ENCODE measurements at regions not wholly inside any gene's neighbourhood (a gene's known extent, or its start where the extent isn't known, plus 50 kb on each side); places are given as distances from the start of the nearest gene placed in this dataset.
A peak's percentile ranks its signal among the peaks of the same experiment; 100 is the strongest.

DNA sequence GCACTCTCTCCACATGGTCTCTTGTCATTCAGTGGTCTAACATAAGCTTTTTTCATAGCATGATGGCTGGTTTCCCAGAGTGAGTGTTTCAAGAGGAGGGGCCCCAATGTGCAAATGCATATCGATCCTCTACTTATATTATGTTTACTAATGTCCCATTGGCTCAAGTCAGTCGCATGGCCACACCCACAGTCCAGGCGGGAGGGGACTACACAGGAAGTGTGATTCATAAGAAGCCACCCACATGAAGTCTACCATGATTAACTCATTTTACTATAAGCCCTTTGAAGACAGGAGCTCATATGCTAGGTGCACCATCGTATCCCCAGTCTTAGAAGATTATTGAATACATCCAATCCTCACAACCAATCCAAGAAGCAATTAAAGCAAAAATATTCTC is 89.5 kb upstream of the ISX start:
- no peak for TF ChIP-seq CTCF (IDR thresholded peaks at IDR 0.05; ENCODE audit: low read depth, low read length)
- TF ChIP-seq MYC (IDR thresholded peaks at IDR 0.05; ENCODE audit: low read depth, low read length): no peak
- TF ChIP-seq POLR2A (IDR thresholded peaks at IDR 0.05; ENCODE audit: extremely low read depth, insufficient read length): no peak
- TF ChIP-seq, protein P1, sequence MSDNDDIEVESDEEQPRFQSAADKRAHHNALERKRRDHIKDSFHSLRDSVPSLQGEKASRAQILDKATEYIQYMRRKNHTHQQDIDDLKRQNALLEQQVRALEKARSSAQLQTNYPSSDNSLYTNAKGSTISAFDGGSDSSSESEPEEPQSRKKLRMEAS (IDR thresholded peaks at IDR 0.05; ENCODE audit: low read depth, low read length): no peak
- H3K4me3 ChIP-seq (ENCODE audit: low read depth, low read length): no peak overlapping the region
- peak; percentile 3 for DNase-seq (ENCODE audit: low read depth)

DNA sequence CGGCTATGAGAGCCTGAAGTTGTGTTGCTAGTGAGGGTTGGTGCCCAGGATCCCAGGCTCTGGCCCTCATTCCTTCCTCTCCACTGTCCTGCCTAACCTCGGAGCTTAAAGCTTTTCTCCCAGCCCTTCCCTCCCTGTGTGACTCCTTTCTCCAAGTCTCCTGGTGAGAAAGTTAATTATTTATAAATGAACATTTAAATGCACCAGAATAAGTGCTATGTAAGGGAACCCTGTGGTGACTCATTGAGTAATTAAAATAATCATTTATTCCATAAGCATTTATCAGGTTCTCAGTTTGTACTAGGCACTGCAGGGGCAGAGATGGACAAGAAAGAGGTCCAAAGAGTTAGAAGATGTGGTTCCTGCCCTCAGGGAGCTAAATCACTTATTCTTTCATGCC is 89.1 kb upstream of the ISX start:
- no peak for DNase-seq (ENCODE audit: low read depth)
- TF ChIP-seq MYC (IDR thresholded peaks at IDR 0.05; ENCODE audit: low read depth, low read length) (no peak), CTCF (IDR thresholded peaks at IDR 0.05; ENCODE audit: low read depth, low read length) (no peak), POLR2A (IDR thresholded peaks at IDR 0.05; ENCODE audit: extremely low read depth, insufficient read length) (no peak)
- TF ChIP-seq, protein P1 (IDR thresholded peaks at IDR 0.05; ENCODE audit: low read depth, low read length): no peak

DNA sequence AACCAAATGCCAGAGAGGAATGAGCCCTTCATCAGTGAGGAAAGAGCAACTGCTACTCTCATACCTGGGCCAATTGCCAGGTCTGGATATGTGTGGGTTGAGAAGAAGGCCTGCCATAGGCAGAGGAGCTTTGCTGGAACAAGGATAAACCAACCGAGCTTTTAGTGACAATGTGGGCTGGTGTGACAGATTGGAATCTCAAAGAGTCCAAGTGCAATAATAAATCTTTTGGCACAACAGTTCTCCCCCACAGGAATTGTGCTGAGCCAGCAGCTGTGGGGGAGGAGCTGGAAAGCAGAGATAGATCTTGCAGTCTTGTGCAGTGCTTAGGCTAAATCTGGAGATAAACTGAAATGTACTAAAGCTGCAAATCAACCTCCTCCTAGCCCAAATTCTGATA is 79.4 kb upstream of the ISX start:
- TF ChIP-seq, protein P1 (IDR thresholded peaks at IDR 0.05; ENCODE audit: low read depth, low read length): no peak
- no peak for TF ChIP-seq CTCF (IDR thresholded peaks at IDR 0.05; ENCODE audit: low read depth, low read length)
- TF ChIP-seq MYC (IDR thresholded peaks at IDR 0.05; ENCODE audit: low read depth, low read length): no peak
- TF ChIP-seq POLR2A (IDR thresholded peaks at IDR 0.05; ENCODE audit: extremely low read depth, insufficient read length): no peak
- H3K4me3 ChIP-seq (ENCODE audit: low read depth, low read length): no peak overlapping the region
- no peak for DNase-seq (ENCODE audit: low read depth)

More for the DNA sequence above, 89.1 kb upstream of the ISX start:
- H3K4me3 ChIP-seq (ENCODE audit: low read depth, low read length): no peak overlapping the region

DNA sequence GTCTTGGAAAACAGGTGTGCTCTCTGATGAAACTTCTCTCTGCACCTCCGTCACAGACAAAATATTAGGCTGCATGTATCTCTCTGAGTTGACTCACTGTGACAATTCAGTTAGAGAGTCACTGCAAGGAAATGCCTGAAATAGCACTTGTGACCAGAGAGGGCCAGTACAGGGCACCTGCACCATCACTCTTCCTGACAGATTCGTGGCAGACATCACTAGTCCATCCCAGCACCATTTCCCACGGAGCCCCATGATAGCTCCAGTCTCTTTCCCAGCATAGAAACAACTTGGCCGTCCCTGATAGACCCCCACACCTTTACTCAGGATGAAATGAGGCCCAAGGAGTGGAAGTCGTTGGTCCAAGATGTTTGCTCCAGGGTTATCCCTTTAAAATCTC is 73.3 kb upstream of the ISX start:
- H3K4me3 ChIP-seq (ENCODE audit: low read depth, low read length): no peak overlapping the region
- DNase-seq (ENCODE audit: low read depth): no peak
- TF ChIP-seq POLR2A (IDR thresholded peaks at IDR 0.05; ENCODE audit: extremely low read depth, insufficient read length) (no peak), MYC (IDR thresholded peaks at IDR 0.05; ENCODE audit: low read depth, low read length) (no peak), CTCF (IDR thresholded peaks at IDR 0.05; ENCODE audit: low read depth, low read length) (no peak)
- TF ChIP-seq, protein P1 (IDR thresholded peaks at IDR 0.05; ENCODE audit: low read depth, low read length): no peak

DNA sequence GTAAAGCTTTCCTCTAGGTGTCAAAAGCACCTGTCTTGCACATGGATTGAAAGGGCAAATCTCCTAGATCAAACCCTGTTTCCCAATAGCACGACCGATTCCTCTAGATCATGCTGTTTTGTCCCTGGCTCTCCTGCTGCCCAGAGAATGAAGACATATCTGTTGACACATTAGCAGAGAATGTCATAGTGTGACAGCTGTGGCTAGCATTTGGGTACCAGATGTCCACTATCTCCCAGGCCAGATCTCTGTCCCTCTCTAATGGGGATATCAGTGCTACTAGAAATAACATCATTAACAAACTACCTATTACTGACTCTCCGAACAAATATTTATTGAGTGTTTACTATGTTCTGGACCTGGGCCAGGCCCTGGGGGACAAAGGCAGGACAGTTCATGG is 72.4 kb upstream of the ISX start:
- TF ChIP-seq CTCF (IDR thresholded peaks at IDR 0.05; ENCODE audit: low read depth, low read length): no peak
- TF ChIP-seq, protein P1 (IDR thresholded peaks at IDR 0.05; ENCODE audit: low read depth, low read length): no peak
- TF ChIP-seq POLR2A (IDR thresholded peaks at IDR 0.05; ENCODE audit: extremely low read depth, insufficient read length): no peak
- TF ChIP-seq MYC (IDR thresholded peaks at IDR 0.05; ENCODE audit: low read depth, low read length): no peak
- no peak overlapping the region for H3K4me3 ChIP-seq (ENCODE audit: low read depth, low read length)
- DNase-seq (ENCODE audit: low read depth): no peak
